Activated CD4-positive, alpha-beta T cell treated with anti-CD3 and anti-CD28 coated beads, Interleukin-2, amount 50 U/mL, for 4 hours (primary cell): ENCODE measurements at regions not wholly inside any gene's neighbourhood (a gene's known extent, or its start where the extent isn't known, plus 50 kb on each side); places are given as distances from the start of the nearest gene placed in this dataset.
"Not testable (repeated sequence)": the region's sequence is repeated elsewhere in the genome, so short reads cannot be mapped to it uniquely, and the experiment has no call there.

Experiments
- DNase-seq, 2 experiments: peaks; one replicate each; pipeline ENCODE4 v3.0.0-alpha.2; 2020

DNA sequence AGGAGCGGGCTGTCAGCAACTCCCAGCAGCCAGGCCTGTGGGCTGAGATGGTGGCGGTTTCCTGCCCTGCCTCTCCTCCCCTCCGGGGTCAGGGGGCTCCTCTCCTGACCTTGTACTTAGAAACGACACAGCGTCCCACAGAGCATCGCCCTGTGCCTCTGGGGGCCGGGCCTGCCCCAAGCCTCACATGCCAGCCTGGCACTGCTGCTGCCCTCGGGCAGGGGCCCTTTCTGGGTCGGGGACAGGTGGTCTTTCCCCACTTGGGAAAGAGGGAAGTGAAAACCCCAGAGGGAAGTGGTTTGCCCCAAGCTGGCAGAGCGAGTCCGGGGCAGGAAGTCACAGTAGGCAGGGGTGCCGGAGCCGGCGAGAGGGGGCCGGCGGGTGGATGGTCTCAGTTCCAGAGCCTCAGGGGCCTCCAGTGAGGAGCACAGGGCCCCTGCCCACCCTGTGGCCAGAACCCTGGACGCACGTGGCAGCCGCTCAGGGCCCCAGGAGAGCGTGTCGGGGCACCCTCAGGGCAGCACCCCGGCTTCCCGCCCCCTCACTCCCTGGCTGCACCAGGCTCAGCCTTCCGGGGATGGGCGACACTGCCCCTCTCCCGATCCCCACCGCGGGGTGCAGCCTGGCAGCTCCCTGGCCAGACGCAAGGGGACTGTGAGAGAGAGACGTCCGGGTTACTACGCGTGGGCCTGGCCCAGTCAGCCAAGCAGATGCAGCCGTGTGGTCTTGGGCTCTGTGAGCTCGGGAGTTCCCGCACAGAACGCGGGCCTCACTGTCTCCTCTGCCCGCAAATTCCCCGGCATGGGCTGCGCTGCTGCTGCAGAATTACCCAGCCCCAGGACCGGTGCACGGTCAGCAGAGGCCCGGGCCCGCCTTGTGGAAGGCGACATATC is 4382.9 kb upstream of the TPTE start:
- not testable (repeated sequence) for DNase-seq

DNA sequence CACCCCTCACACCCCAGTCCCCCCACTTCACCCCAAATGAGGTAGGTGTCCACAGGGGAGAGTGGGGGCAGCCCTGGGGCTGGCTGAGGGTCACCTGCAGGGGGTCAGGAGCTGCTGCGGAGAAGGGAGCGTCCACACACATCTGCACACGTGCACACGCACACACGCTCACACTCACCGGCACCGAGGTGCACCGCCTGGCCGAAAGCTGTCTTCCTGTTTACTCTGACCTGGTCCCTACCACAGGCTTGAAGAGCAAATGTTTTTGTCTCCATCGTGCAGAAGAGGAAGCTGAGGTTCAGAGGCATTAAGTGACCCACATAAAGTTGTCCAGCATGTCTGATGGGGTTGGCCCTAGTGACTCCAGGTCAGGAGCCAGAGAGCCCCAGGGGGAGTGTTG is 4382.1 kb upstream of the TPTE start:
- not testable (repeated sequence) for DNase-seq

DNA sequence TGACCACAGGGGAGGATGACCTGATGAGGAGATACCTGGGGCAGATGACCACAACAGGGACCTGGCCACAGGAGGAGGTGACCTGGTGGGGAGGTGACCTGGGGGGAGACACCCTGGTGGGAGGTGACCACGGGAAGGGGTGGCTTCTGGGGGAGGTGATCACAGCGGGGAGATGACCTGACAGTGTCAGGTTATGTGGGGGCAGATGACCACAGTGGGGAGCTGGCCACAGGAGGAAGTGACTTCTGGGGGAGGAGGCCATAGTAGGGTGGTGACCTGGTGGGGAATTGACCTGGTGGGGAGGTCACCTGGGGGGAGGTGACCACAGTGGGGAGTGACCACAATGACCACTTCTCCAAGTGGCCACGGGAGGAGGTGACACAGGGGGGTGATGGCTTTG is 4381.5 kb upstream of the TPTE start:
- not testable (repeated sequence) for DNase-seq

DNA sequence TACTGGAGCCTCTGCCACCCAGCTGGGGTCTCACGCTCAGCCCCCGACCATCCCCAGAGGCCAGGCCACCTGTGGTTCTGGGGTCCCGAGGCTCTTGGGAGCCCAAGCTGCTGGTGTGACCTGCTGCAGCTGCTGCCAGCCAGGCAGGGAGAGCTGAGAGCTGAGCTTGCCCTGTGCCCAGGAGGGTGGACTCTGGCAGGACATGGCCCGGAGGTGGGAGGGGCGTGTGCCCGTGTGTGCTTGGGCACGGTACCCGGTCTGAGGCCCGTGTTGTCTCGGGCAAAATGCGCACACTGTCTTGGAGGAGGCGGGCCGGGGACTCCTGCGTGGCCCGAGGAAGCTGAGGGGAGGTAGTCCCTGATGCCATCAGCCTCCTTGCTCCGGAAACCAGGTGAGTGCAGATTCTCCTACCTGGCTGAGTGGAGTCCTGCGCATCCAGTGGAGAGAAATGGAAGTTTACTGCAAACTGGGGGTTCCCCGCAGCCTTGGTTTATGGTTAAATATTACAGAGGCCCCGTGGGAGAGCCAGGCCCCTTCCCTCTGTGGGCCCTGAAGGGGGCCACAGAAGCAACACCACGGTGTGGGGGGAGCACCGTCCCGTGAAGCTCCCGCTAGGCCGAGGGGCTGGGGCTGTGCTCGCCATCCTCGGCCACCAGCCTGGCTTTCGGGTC is 4380.8 kb upstream of the TPTE start:
- not testable (repeated sequence) for DNase-seq

DNA sequence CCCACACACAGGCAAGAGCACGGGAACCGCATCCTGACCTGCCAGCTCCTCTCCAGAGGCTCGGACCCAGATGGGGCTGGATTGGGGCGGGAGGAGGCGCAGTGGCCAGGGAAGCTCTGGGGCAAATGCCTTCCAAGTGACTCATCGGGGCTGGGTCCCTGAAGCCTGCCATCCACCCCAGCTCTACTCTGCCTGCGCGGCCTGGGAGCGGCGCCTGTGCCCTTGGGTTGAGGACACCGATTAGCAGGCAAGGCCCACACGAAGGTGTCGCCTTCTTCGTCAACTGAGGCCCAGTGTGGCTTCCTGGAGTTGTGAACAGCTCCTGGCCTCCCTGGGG is 4380.3 kb upstream of the TPTE start:
- not testable (repeated sequence) for DNase-seq

DNA sequence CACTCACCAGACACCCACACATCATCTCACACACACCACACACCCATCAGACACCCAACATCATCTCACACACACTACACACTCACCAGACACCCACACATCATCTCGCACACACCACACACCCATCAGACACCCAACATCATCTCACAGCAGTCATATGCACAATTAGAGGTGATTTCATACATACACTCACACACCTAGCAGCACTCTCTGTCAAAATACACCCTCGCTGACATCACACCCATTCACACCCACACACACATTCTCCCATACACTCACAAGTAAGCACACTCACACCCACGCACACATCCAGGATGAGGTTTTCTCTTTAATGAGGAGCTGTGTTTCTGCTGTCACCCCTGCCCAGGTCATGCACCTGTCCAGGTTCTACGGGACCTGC is 4368.2 kb upstream of the TPTE start:
- not testable (repeated sequence) for DNase-seq

DNA sequence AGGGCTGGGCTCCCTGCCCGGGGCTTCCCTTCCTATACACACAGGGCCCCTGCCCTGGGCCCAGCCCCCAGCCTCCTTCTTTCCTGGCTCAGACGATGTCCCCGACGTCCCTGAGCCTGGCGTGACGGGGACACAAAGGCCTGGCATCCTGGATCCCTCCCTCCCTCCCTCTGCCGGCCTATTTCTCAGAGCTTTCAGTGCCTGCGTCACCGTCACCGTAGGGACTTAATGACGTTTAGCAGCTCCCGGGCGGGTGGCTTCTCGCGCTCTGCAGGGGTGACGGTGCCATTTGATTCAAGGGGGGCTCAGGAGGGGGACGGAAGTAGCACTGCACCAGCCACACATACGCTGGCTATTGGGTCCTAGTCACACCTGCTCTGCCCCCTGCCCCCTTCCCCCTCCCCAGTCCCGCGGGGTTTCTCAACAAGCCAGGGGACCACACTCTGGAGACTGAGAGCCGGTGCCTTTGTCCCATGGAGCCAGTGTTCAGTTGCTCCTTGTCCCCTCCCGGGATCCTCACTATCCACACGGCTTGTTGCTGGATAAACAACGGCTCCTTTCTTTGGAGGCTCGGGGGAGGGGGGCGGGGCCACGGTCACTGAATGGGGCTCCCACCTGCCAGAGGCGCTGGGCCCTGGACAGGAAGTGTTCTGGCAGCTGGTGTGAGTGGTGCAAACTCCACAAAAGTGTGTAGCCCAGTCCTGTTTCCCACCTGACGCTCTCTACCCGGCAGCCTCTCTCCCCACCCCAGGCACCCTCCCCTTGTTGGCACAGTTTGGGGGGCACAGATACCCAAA is 4366.7 kb upstream of the TPTE start:
- DNase-seq: not testable (repeated sequence)

DNA sequence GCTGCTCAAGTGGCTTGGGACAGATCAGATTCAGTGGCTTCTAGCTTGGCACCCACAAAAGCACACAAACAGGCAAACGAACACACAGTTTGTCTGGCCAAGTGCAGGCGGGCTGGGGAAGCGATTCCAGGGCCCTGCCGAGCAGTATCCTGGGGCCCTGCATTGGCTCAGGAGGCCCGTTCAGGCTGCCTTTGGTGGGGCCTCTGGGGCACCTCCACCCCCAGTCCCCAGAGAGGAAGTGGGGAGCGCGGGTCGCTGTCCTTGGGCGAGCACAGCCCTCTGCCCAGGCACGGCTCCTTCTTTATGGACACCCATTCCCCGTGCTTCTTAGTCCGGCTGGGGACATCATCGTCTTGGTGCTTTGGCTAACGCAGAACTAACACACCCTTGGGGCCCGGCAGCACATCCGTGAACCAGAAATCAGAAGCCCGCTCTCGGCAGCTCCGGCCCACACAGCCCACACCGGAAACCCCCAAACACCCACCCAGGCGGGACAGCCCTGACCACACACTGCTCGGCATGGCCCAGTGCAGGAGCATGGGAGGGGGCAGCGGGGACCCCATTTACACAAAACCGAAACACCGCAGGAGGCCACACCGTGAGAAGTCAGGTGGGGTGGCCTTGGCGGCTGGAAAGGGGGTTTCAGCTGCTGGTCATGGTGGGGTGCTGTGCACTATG is 4364.5 kb upstream of the TPTE start:
- not testable (repeated sequence) for DNase-seq

DNA sequence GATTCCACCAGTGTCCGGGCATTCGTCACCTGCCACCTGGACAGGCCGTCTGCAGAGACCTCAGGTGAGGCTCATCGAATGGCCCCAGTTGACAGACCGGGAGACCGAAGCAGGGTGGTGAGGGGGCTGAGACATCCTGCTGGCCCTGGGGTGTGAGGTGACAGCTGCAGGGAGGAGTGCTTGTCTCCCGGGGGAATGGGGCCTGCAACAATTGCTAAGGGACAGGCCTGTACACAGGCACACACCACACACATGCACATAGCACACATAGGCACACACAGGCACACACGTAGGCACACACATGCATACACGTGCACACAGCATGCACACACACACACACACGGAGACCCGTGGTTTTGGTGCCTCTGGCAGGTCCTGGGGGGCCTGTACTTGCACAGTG is 4363.9 kb upstream of the TPTE start:
- not testable (repeated sequence) for DNase-seq

DNA sequence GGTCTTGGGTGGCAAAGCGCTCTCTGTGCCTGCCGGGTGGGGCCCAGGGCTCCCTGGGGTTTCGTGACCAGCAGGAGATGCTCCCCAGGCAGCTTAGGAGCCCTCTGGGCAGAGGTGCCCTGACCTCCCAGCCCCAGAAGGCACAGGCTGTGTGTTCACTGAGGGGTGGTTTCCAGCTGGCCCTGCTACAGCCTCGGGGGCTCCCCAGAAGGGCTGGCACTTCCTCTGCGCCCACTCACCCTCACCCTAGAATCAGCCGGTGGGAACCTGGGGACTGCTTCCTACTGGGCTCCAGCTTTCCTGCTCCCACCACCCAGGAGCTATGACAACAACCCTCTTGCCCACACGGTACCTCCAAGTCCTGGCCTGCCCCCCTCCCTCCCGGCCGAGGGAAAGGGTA is 4363.2 kb upstream of the TPTE start:
- DNase-seq: not testable (repeated sequence)
